ENCODE measurements at regions not wholly inside any gene's neighbourhood (a gene's known extent, or its start where the extent isn't known, plus 50 kb on each side); places are given as distances from the start of the nearest gene placed in this dataset.

- TF ChIP-seq, protein P1, sequence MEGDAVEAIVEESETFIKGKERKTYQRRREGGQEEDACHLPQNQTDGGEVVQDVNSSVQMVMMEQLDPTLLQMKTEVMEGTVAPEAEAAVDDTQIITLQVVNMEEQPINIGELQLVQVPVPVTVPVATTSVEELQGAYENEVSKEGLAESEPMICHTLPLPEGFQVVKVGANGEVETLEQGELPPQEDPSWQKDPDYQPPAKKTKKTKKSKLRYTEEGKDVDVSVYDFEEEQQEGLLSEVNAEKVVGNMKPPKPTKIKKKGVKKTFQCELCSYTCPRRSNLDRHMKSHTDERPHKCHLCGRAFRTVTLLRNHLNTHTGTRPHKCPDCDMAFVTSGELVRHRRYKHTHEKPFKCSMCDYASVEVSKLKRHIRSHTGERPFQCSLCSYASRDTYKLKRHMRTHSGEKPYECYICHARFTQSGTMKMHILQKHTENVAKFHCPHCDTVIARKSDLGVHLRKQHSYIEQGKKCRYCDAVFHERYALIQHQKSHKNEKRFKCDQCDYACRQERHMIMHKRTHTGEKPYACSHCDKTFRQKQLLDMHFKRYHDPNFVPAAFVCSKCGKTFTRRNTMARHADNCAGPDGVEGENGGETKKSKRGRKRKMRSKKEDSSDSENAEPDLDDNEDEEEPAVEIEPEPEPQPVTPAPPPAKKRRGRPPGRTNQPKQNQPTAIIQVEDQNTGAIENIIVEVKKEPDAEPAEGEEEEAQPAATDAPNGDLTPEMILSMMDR (IDR thresholded peaks at IDR 0.05) = no peak
- TF ChIP-seq POLR2AphosphoS5 (IDR thresholded peaks at IDR 0.05) = no peak
- TF ChIP-seq POLR2A (IDR thresholded peaks at IDR 0.05) = no peak
Observed at GRCh38 chr20:57051096-57051495, 215.3 kb downstream of the BMP7 start.
